IMR-90 (cell line): ENCODE measurements at regions not wholly inside any gene's neighbourhood (a gene's known extent, or its start where the extent isn't known, plus 50 kb on each side); places are given as distances from the start of the nearest gene placed in this dataset.

Experiments used
- ATAC-seq: fragments of 200-7000 bp; cut with Tn5 transposase; 2 replicates; pipeline ENCODE4 v1.9.1; 2020; ENCODE audit warnings: low read depth, mild to moderate bottlenecking, moderate library complexity
- BruUV-seq: library from RNA; stranded (reverse); fragments of 400-500 nt; replicated peaks from 2 replicates; lab custom pipeline; 2021; lab: Mats Ljungman, UMichigan
- CTCF ChIA-PET: fragments of 300-600 bp; formaldehyde crosslinking; extraction: SDS; loops from one replicate; lab custom pipeline; 2021; ENCODE audit warnings: antibody characterized with exemption; lab: Yijun Ruan, JAX
- POLR2A ChIA-PET: fragments of 300-600 bp; sonication (Branson Sonifier 250); formaldehyde crosslinking; loops from one replicate; lab custom pipeline; 2022; ENCODE audit warnings: antibody characterized with exemption; ENCODE audit not compliant: unreplicated experiment; lab: Charles Lee
- DNase-seq: peaks from one replicate; pipeline ENCODE4 v3.0.0; 2013
- H2AFZ ChIP-seq: replicated peaks from 2 replicates; pipeline ENCODE3; 2013; ENCODE audit warnings: low read length, mild to moderate bottlenecking; ENCODE audit not compliant: poor library complexity
- H2AK5ac ChIP-seq: 2 replicates; pipeline ENCODE4 v1.6.1; 2013; ENCODE audit warnings: low read depth, low read length, inconsistent platforms
- H2AK9ac ChIP-seq: replicated peaks from 2 replicates; pipeline ENCODE3; 2013; ENCODE audit warnings: mild to moderate bottlenecking, low read depth, low read length, moderate library complexity; ENCODE audit not compliant: poor library complexity
- H2BK120ac ChIP-seq: 2 replicates; pipeline ENCODE4 v1.6.1; 2013; ENCODE audit warnings: low read depth, low read length, inconsistent platforms
- H2BK15ac ChIP-seq: 3 replicates; pipeline ENCODE4 v1.6.1; 2013; ENCODE audit warnings: low read depth, low read length, inconsistent platforms
- H2BK20ac ChIP-seq: 2 replicates; pipeline ENCODE4 v1.6.1; 2013; ENCODE audit warnings: low read depth, mild to moderate bottlenecking, inconsistent platforms, low read length, moderate library complexity
- H2BK5ac ChIP-seq: 2 replicates; pipeline ENCODE4 v1.6.1; 2013; ENCODE audit warnings: mild to moderate bottlenecking, low read depth, low read length, inconsistent platforms; ENCODE audit not compliant: poor library complexity, severe bottlenecking
- H3K14ac ChIP-seq: replicated peaks from 2 replicates; pipeline ENCODE4 v1.6.1; 2013; ENCODE audit warnings: low read depth, low read length, inconsistent platforms
- H3K18ac ChIP-seq: 2 replicates; pipeline ENCODE4 v1.6.1; 2013; ENCODE audit warnings: low read depth, low read length, control low read depth
- H3K23ac ChIP-seq: 2 replicates; pipeline ENCODE4 v1.6.1; 2013; ENCODE audit warnings: low read depth, low read length, inconsistent platforms
- H3K27ac ChIP-seq: 2 replicates; pipeline ENCODE4 v1.5.1; 2013; ENCODE audit warnings: mild to moderate bottlenecking, control low read depth, low read length; ENCODE audit not compliant: insufficient read depth
- H3K27me3 ChIP-seq: 2 replicates; pipeline ENCODE4 v1.6.1; 2013; ENCODE audit warnings: low read length; ENCODE audit not compliant: control insufficient read depth, insufficient read depth
- H3K36me3 ChIP-seq: 2 replicates; pipeline ENCODE4 v1.6.1; 2013; ENCODE audit warnings: low read length, mixed read lengths; ENCODE audit not compliant: control insufficient read depth, insufficient read depth
- H3K4ac ChIP-seq: 2 replicates; pipeline ENCODE4 v1.6.1; 2013; ENCODE audit warnings: low read depth, low read length, inconsistent platforms
- H3K4me1 ChIP-seq: 2 replicates; pipeline ENCODE4 v1.6.1; 2013; ENCODE audit warnings: low read length, mixed read lengths; ENCODE audit not compliant: control insufficient read depth, insufficient read depth
- H3K4me2 ChIP-seq: 2 replicates; pipeline ENCODE4 v1.6.1; 2013; ENCODE audit warnings: low read depth, mild to moderate bottlenecking, control low read depth, low read length, moderate library complexity
- H3K4me3 ChIP-seq: 2 replicates; pipeline ENCODE4 v1.5.1; 2013; ENCODE audit warnings: low read depth, mild to moderate bottlenecking, control low read depth, low read length, moderate library complexity; ENCODE audit not compliant: insufficient read depth
- H3K56ac ChIP-seq: 2 replicates; pipeline ENCODE4 v1.6.1; 2013; ENCODE audit warnings: low read length, inconsistent platforms; ENCODE audit not compliant: insufficient read depth; ENCODE audit errors: extremely low read depth
- H3K79me1 ChIP-seq, 2 experiments: 2 replicates each; pipeline ENCODE4 v1.6.1; 2013; ENCODE audit warnings: low read length in 2 of 2, inconsistent platforms in 1 of 2, low read depth in 1 of 2
- H3K9ac ChIP-seq: 2 replicates; pipeline ENCODE4 v1.6.1; 2013; ENCODE audit warnings: low read depth, low read length, control low read depth
- H3K9me1 ChIP-seq: 2 replicates; pipeline ENCODE4 v1.6.1; 2013; ENCODE audit warnings: low read length, inconsistent platforms; ENCODE audit not compliant: insufficient read depth
- H3K9me3 ChIP-seq: 2 replicates; pipeline ENCODE4 v1.6.1; 2013; ENCODE audit warnings: low read length; ENCODE audit not compliant: control insufficient read depth, insufficient read depth
- H4K20me1 ChIP-seq: 2 replicates; pipeline ENCODE4 v1.6.1; 2013; ENCODE audit warnings: low read length, inconsistent platforms; ENCODE audit not compliant: insufficient read depth
- H4K5ac ChIP-seq: 2 replicates; pipeline ENCODE4 v1.6.1; 2013; ENCODE audit warnings: mild to moderate bottlenecking, low read depth, low read length, control low read depth
- H4K8ac ChIP-seq, 2 experiments: 2 replicates each; pipeline ENCODE4 v1.6.1; 2013; ENCODE audit warnings: low read depth in 2 of 2, low read length in 2 of 2, control low read depth in 1 of 2, inconsistent platforms in 1 of 2
- H4K91ac ChIP-seq: 2 replicates; pipeline ENCODE4 v1.6.1; 2013; ENCODE audit warnings: low read depth, low read length, inconsistent platforms; ENCODE audit not compliant: insufficient read depth
- BHLHE40 ChIP-seq: fragments of 150-350 bp; IDR thresholded peaks from 2 replicates; pipeline ENCODE4 v1.6.1; 2016; ENCODE audit warnings: mild to moderate bottlenecking, low read depth, low read length
- CEBPB ChIP-seq: IDR thresholded peaks from 2 replicates; pipeline ENCODE4 v1.6.1; 2012; ENCODE audit warnings: low read depth, low read length, improper control_type of control experiment
- CHD1 ChIP-seq: IDR thresholded peaks from 2 replicates; pipeline ENCODE4 v1.6.1; 2012; ENCODE audit warnings: low read depth, low read length, improper control_type of control experiment
- CTCF ChIP-seq: conservative IDR thresholded peaks from 2 replicates; pipeline ENCODE4 v1.5.1; 2012; ENCODE audit warnings: mild to moderate bottlenecking, low read depth, low read length, improper control_type of control experiment
- ELK1 ChIP-seq: fragments of 150-350 bp; IDR thresholded peaks from 2 replicates; pipeline ENCODE4 v1.6.1; 2016; ENCODE audit warnings: low read depth, mild to moderate bottlenecking, low read length, moderate library complexity, borderline replicate concordance
- FOS ChIP-seq: fragments of 150-350 bp; IDR thresholded peaks from 2 replicates; pipeline ENCODE4 v1.6.1; 2016; ENCODE audit warnings: low read depth, low read length
- MAFK ChIP-seq: IDR thresholded peaks from 2 replicates; pipeline ENCODE4 v1.6.1; 2012; ENCODE audit warnings: low read depth, low read length, improper control_type of control experiment
- MAZ ChIP-seq: IDR thresholded peaks from 2 replicates; pipeline ENCODE4 v1.6.1; 2012; ENCODE audit warnings: low read depth, mild to moderate bottlenecking, low read length, improper control_type of control experiment, moderate library complexity, borderline replicate concordance
- MXI1 ChIP-seq: IDR thresholded peaks from 2 replicates; pipeline ENCODE4 v1.6.1; 2012; ENCODE audit warnings: low read depth, mild to moderate bottlenecking, low read length, moderate library complexity, borderline replicate concordance
- NFE2L2 ChIP-seq: fragments of 150-350 bp; IDR thresholded peaks from 2 replicates; pipeline ENCODE4 v1.6.1; 2016; ENCODE audit warnings: low read depth, mild to moderate bottlenecking, low read length
- POLR2A ChIP-seq: IDR thresholded peaks from 2 replicates; pipeline ENCODE4 v1.6.1; 2012; ENCODE audit warnings: mild to moderate bottlenecking, low read depth, low read length
- RAD21 ChIP-seq: IDR thresholded peaks from 2 replicates; pipeline ENCODE4 v1.6.1; 2012; ENCODE audit warnings: low read length, improper control_type of control experiment
- RCOR1 ChIP-seq: IDR thresholded peaks from 2 replicates; pipeline ENCODE4 v1.6.1; 2012; ENCODE audit warnings: mild to moderate bottlenecking, low read length, improper control_type of control experiment; ENCODE audit not compliant: insufficient replicate concordance
- RFX5 ChIP-seq: IDR thresholded peaks from 2 replicates; pipeline ENCODE4 v1.8.0; 2012; ENCODE audit warnings: low read depth, mild to moderate bottlenecking, low read length, moderate library complexity
- SMC3 ChIP-seq: fragments of 150-350 bp; IDR thresholded peaks from 2 replicates; pipeline ENCODE4 v1.6.1; 2016; ENCODE audit warnings: low read depth, mild to moderate bottlenecking, antibody characterized with exemption, low read length, moderate library complexity
- USF2 ChIP-seq: fragments of 150-350 bp; IDR thresholded peaks from 2 replicates; pipeline ENCODE4 v1.6.1; 2017; ENCODE audit warnings: mild to moderate bottlenecking, antibody characterized with exemption, low read length, low read depth
- WGBS, 2 experiments: methylation state at CpG; one replicate each; pipeline versions ENCODE4 v1.1.5 to v1.1.7; 2013; ENCODE audit warnings: missing lambda C conversion rate in 2 of 2; ENCODE audit not compliant: insufficient read length in 1 of 2; ENCODE audit errors: extremely low coverage in 2 of 2; 5-methylcytosine and 5-hydroxymethylcytosine counted together
- dilution Hi-C: fragments of 300-500 bp; cut with HindIII; formaldehyde crosslinking; loops from one replicate; pipeline ENCODE4 v1.14.3; 2018; ENCODE audit warnings: low sequenced_read_pairs; ENCODE audit not compliant: unreplicated experiment
- in situ Hi-C: fragments of 300-500 bp; cut with MboI; formaldehyde crosslinking; loops from 3 replicates; pipeline ENCODE4 v1.14.3; 2019; ENCODE audit warnings: low sequenced_read_pairs, inconsistent platforms, mixed read lengths
- intact Hi-C: fragments of 100-400 bp; cut with micrococcal nuclease; formaldehyde crosslinking; loops from 2 replicates; pipeline ENCODE4 v1.10.0; 2022

- Histone ChIP-seq H3K27ac (no peak overlapping the region), H3K9ac (no peak overlapping the region), H3K4me2 (no peak overlapping the region), H3K4me3 (no peak overlapping the region), H2AK9ac (no peak overlapping the region), H2AK5ac (no peak overlapping the region), H2BK5ac (no peak overlapping the region), H2BK15ac (no peak overlapping the region), H3K56ac (no peak overlapping the region), H3K14ac (no peak overlapping the region), H3K4ac (no peak overlapping the region), H2BK20ac (no peak overlapping the region), H2BK120ac (no peak overlapping the region), H3K9me3 (no peaks in the 10 kb centered on the region), H3K9me1 (no peaks in the 10 kb centered on the region), H3K27me3 (no peaks in the 10 kb centered on the region), H3K18ac (no peak overlapping the region), H4K8ac (no peak overlapping the region), H4K5ac (no peak overlapping the region), H4K91ac (no peak overlapping the region), H3K79me1 (no peaks in the 10 kb centered on the region), H3K36me3 (no peaks in the 10 kb centered on the region), H3K4me1 (no peaks in the 10 kb centered on the region), H2AFZ (no peak overlapping the region), H3K23ac (no peak overlapping the region), H4K20me1 (no peaks in the 10 kb centered on the region)
- CTCF ChIA-PET = no interaction called here
- TF ChIP-seq CHD1 = no peak
- no peak for TF ChIP-seq USF2
- TF ChIP-seq RFX5 = no peak
- TF ChIP-seq POLR2A = no peak
- TF ChIP-seq BHLHE40 = no peak
- TF ChIP-seq RCOR1 = no peak
- TF ChIP-seq FOS = no peak
- no peak for TF ChIP-seq MXI1
- no peak for TF ChIP-seq MAZ
- no peak for TF ChIP-seq MAFK
- TF ChIP-seq SMC3 = no peak
- no peak for TF ChIP-seq RAD21
- no peak for TF ChIP-seq CEBPB
- TF ChIP-seq NFE2L2 = no peak
- no peak for TF ChIP-seq CTCF
- no peak for TF ChIP-seq ELK1
- POLR2A ChIA-PET = no interaction called here
- no CpG with 5 or more reads among the region's 1 CpG for WGBS, 2 experiments
- in situ Hi-C loops = no loop called here
- no TSS peak for BruUV-seq
- DNase-seq = no peak
- intact Hi-C loops = no loop called here
- no peak for ATAC-seq
- dilution Hi-C loops = no loop called here
Observed at GRCh38 chr1:182174513-182174855, 113.0 kb upstream of the ZNF648 start.
